K562 (cell line): ENCODE measurements at regions not wholly inside any gene's neighbourhood (a gene's known extent, or its start where the extent isn't known, plus 50 kb on each side); places are given as distances from the start of the nearest gene placed in this dataset.

ENCODE experiments used
- ATAC-seq: fragments of 200-7000 bp; cut with Tn5 transposase; 3 replicates; pipeline ENCODE4 v1.9.1; 2020; ENCODE audit warnings: moderate library complexity
- BruUV-seq: library from RNA; stranded (reverse); fragments of 400-500 nt; replicated peaks from 2 replicates; lab custom pipeline; 2021; lab: Mats Ljungman, UMichigan
- CTCF ChIA-PET: fragments of 300-600 bp; formaldehyde crosslinking; extraction: SDS; loops from one replicate; lab custom pipeline; 2021; ENCODE audit warnings: low intra/inter-chr PET ratio; lab: Yijun Ruan, JAX
- POLR2A ChIA-PET: fragments of 300-600, 350-650 bp; sonication (Branson Sonifier 250); formaldehyde crosslinking; extraction: SDS; loops from one replicate; lab custom pipeline; 2021; ENCODE audit warnings: antibody characterized with exemption, inconsistent platforms; lab: Yijun Ruan, JAX
- DNase-seq, 4 experiments: peaks; one replicate each; pipeline versions ENCODE4 v3.0.0 to v3.0.0-alpha.2; 2011 to 2018; ENCODE audit warnings: low spot score in 3 of 4, mixed read lengths in 3 of 4; ENCODE audit errors: extremely low read depth in 1 of 4
- FAIRE-seq: peaks from 2 replicates; lab custom pipeline; 2011; peaks lifted over from hg19 to GRCh38; lab: Jason Lieb, UNC
- H2AFZ ChIP-seq: 2 replicates; pipeline ENCODE4 v1.6.0; 2011; ENCODE audit warnings: low read depth, low read length, control low read depth, inconsistent platforms
- H3K27ac ChIP-seq: fragments of 200-600 bp; 3 replicates; pipeline ENCODE4 v1.8.0; 2011; ENCODE audit warnings: low read depth, mild to moderate bottlenecking, control low read depth, inconsistent platforms, low read length, moderate library complexity, mixed read lengths; ENCODE audit errors: extremely low read depth
- H3K27me3 ChIP-seq, 2 experiments: fragments of 300-600 bp in 1 of 2; 2 replicates in 1 of 2; 3 replicates in 1 of 2; pipeline versions ENCODE4 v1.6.0 to v1.8.0; 2011; ENCODE audit warnings: inconsistent platforms in 2 of 2, low read length in 2 of 2, mild to moderate bottlenecking in 1 of 2, mixed read lengths in 1 of 2, moderate library complexity in 1 of 2; ENCODE audit not compliant: control insufficient read depth in 2 of 2, insufficient read depth in 2 of 2
- H3K36me3 ChIP-seq: fragments of 300-600 bp; 3 replicates; pipeline ENCODE4 v1.8.0; 2011; ENCODE audit warnings: mild to moderate bottlenecking, low read length, inconsistent platforms; ENCODE audit not compliant: control insufficient read depth, insufficient read depth
- H3K4me1 ChIP-seq, 2 experiments: fragments of 200-600 bp in 1 of 2; replicated peaks in 1 of 2; 2 replicates in 1 of 2; 3 replicates in 1 of 2; pipeline versions ENCODE4 v1.5.1 to v1.8.0; 2011; ENCODE audit warnings: inconsistent platforms in 2 of 2, low read length in 2 of 2, mild to moderate bottlenecking in 1 of 2, mixed read lengths in 1 of 2, moderate library complexity in 1 of 2; ENCODE audit not compliant: control insufficient read depth in 2 of 2, insufficient read depth in 2 of 2
- H3K4me2 ChIP-seq: 2 replicates; pipeline ENCODE4 v1.6.1; 2011; ENCODE audit warnings: low read length, control low read depth, inconsistent platforms, mixed read lengths; ENCODE audit not compliant: insufficient read depth
- H3K4me3 ChIP-seq: fragments of 200-600 bp; sonication (generic), shearing (Covaris generic); 2 replicates; pipeline ENCODE4 v1.5.1; 2016; ENCODE audit warnings: control low read depth, inconsistent platforms
- H3K79me2 ChIP-seq: fragments of 200-600 bp; 3 replicates; pipeline ENCODE4 v1.8.0; 2011; ENCODE audit warnings: low read length, inconsistent platforms; ENCODE audit not compliant: control insufficient read depth, insufficient read depth
- H3K9ac ChIP-seq, 2 experiments: 2 replicates each; pipeline versions ENCODE4 v1.6.0 to v1.6.1; 2011; ENCODE audit warnings: low read depth in 2 of 2, low read length in 2 of 2, control low read depth in 1 of 2, inconsistent platforms in 1 of 2, mild to moderate bottlenecking in 1 of 2, mixed read lengths in 1 of 2; ENCODE audit not compliant: insufficient read depth in 1 of 2
- H3K9me1 ChIP-seq: one replicate; pipeline ENCODE4 v1.6.0; 2011; ENCODE audit warnings: inconsistent platforms, mild to moderate bottlenecking, low read length, moderate library complexity; ENCODE audit not compliant: control insufficient read depth, insufficient read depth
- H3K9me3 ChIP-seq: replicated peaks from 2 replicates; pipeline ENCODE4 v1.5.1; 2011; ENCODE audit warnings: low read depth, low read length, inconsistent platforms; ENCODE audit not compliant: control insufficient read depth, insufficient read depth
- H4K20me1 ChIP-seq: replicated peaks from 2 replicates; pipeline ENCODE4 v1.6.1; 2011; ENCODE audit warnings: low read length, inconsistent platforms, mixed read lengths; ENCODE audit not compliant: control insufficient read depth, insufficient read depth
- BRD4 ChIP-seq: fragments of 200-600 bp; sonication (generic); IDR thresholded peaks from 2 replicates; pipeline ENCODE4 v1.6.1; 2017; ENCODE audit warnings: inconsistent platforms
- MIER1 ChIP-seq: fragments of 450-650 bp; IDR thresholded peaks from 2 replicates; pipeline ENCODE4 v1.6.1; 2016; ENCODE audit warnings: antibody characterized with exemption, mild to moderate bottlenecking, low read depth
- NFIC ChIP-seq: fragments of 450-650 bp; IDR thresholded peaks from 2 replicates; pipeline ENCODE4 v1.6.1; 2017; ENCODE audit warnings: mild to moderate bottlenecking, inconsistent platforms
- RBM14 ChIP-seq: fragments of 200-400 bp; formaldehyde crosslinking; IDR thresholded peaks from 2 replicates; pipeline ENCODE4 v1.6.1; 2018; ENCODE audit warnings: low read depth, mild to moderate bottlenecking, low read length, moderate library complexity, borderline replicate concordance; ENCODE audit not compliant: insufficient read depth
- WGBS: fragments of 100-300 bp; shearing (Covaris generic); methylation state at CpG from one replicate; pipeline ENCODE4 v1.1.6; 2016; ENCODE audit warnings: low coverage, mixed read lengths; ENCODE audit not compliant: insufficient coverage; ENCODE audit errors: missing lambda C conversion rate; 5-methylcytosine and 5-hydroxymethylcytosine counted together
- in situ Hi-C: fragments of 300-500 bp; cut with MboI; formaldehyde crosslinking; loops from 4 replicates; pipeline ENCODE4 v1.15.0; 2018; ENCODE audit warnings: inconsistent platforms, mixed read lengths
- intact Hi-C: fragments of 100-400 bp; cut with micrococcal nuclease; formaldehyde crosslinking; loops from 2 replicates; pipeline ENCODE4 v1.14.2; 2022

DNA sequence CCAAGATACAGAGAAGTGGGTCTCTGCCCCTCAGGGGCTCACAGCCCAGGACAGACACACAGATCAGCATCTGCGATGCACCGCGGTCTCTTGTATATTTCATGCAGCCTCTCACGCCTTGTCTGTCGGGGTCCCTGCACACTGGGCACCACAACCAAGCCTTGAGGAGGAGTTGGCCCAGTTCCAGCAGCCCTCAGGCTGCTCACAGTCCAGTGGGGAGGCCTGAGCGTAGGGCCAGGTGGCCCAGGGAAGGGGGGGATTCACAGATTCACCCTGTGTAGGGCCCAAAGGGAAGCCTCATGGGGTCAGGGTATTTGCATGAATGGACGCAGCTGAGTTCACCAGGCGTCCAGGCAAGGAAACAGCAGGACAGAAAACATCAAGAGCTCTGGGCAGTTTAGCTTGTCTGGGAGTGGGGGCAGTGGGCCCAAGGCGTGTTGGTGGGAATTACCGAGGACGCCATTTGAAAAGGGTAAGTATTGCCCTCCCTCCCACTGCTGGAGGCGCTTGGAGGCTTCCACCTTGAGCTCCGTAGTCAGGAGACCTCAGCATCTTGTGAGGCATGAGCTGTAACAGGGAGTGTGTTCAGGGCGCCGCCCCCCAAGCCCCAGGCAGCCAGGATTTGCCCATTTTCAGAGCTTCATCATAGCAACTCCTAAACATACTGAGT is 129.1 kb upstream of the CHST15 start:
- no TSS peak for BruUV-seq
- H4K20me1 ChIP-seq = no peaks in the 10 kb centered on the region
- H3K27ac ChIP-seq = no peak overlapping the region
- FAIRE-seq (no peak), DNase-seq (no peak), ATAC-seq (no peak)
- H3K4me2 ChIP-seq = no peak overlapping the region
- TF ChIP-seq NFIC (peak; percentile 35), BRD4 (no peak)
- ChIA-PET POLR2A (interaction anchor here (0.8 kb wide), 1 partner anchor 10 kb away, joined by 3 read pairs; no protein-coding TSS in a partner anchor), CTCF (no interaction called here)
- H3K4me3 ChIP-seq = no peak overlapping the region
- in situ Hi-C loops (no loop called here), intact Hi-C loops (no loop called here)
- no peaks in the 10 kb centered on the region for H3K9me1 ChIP-seq
- peaks cover 4% of the 10 kb centered on the region; the same call in 1 of the 2 replicates for H3K9me3 ChIP-seq
- no peaks in the 10 kb centered on the region for H3K79me2 ChIP-seq
- no peak overlapping the region for H2AFZ ChIP-seq
- H3K9ac ChIP-seq = no peak overlapping the region
- H3K4me1 ChIP-seq = no peaks in the 10 kb centered on the region; a peak in 1 of 5 replicates
- H3K36me3 ChIP-seq = no peaks in the 10 kb centered on the region
- peaks cover 0 to 36% of the 10 kb centered on the region in 2 experiments; a peak in 3 of 5 replicates for H3K27me3 ChIP-seq
- 0% methylated on average over 5 of the region's 15 CpGs for WGBS

DNA sequence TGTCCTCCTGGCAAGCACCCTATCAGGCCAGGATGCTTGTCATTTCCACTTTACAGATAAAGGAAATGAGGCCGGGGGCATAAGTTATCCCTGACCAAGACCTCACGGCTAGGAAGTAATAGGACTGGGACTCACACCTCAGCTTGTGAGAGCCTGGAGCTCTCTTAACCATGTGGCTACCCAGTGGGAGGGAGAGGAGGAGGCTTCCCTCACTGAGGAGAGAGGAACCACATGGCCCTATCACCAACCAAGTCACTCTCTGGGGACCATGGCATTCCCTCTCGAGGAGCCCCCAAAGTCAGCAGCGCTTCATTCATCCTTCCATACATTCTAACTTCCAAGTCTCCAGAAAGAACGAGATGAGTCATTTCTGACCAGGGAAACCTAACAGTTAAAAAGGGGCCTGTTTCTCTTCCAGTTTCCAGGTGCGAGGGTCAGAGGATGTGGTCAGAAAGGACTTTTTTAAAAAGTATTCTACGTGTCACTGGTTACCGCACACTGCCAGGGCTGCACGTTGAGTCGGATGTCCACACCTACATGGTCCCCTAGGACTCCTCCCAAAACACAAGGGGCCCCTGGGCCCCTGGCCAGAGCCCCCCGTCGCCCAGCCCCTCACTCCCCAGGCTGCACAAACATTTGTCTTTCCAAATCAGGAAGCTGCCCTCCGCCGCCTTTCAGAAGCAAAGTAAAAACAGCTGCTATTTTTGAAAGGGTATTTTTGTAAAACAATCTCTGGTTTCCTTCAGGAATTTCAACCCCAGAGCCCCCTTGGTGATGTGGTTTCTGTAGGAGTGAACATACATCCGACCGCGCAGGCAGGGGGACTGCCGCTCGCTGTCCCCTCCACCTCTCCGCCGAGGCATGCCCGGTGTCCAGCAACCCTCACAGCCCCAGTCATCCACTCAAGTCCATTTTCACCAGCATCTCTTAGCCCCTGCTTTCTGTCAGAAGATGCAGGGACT is 128.2 kb upstream of the CHST15 start:
- no peak overlapping the region for H3K27ac ChIP-seq
- no peak for DNase-seq
- no peak overlapping the region for H3K4me2 ChIP-seq
- in situ Hi-C loops = no loop called here
- H3K9me3 ChIP-seq = no peaks in the 10 kb centered on the region; the same call in 1 of the 2 replicates
- no peak overlapping the region for H3K4me3 ChIP-seq
- TF ChIP-seq MIER1 (no peak), RBM14 (no peak)
- TF ChIP-seq, all 486 proteins: peak for 0
- POLR2A ChIA-PET = interaction anchor here (0.9 kb wide), 1 partner anchor 21 kb away, joined by 4 read pairs; no protein-coding TSS in a partner anchor
- intact Hi-C loops = no loop called here
- CTCF ChIA-PET = no interaction called here
- no peak for FAIRE-seq
- Histone ChIP-seq H2AFZ (no peak overlapping the region), H3K27me3 (peaks cover 0 to 44% of the 10 kb centered on the region in 2 experiments; a peak in 3 of 5 replicates), H3K36me3 (no peaks in the 10 kb centered on the region), H3K4me1 (no peaks in the 10 kb centered on the region; a peak in 1 of 5 replicates), H3K79me2 (no peaks in the 10 kb centered on the region), H3K9ac (no peak overlapping the region), H4K20me1 (no peaks in the 10 kb centered on the region), H3K9me1 (no peaks in the 10 kb centered on the region)
- no peak for ATAC-seq
- BruUV-seq = no TSS peak
- 9% methylated on average over 13 of the region's 22 CpGs for WGBS
